Kidney epithelial cell (primary cell): ENCODE measurements at regions not wholly inside any gene's neighbourhood (a gene's known extent, or its start where the extent isn't known, plus 50 kb on each side); places are given as distances from the start of the nearest gene placed in this dataset.

Experiments used
- DNase-seq: peaks from one replicate; pipeline ENCODE4 v3.0.0-alpha.2; 2010; ENCODE audit warnings: low read depth
- H3K27me3 ChIP-seq: 2 replicates; pipeline ENCODE4 v1.6.0; 2011; ENCODE audit warnings: low read length; ENCODE audit not compliant: control insufficient read depth, insufficient read depth
- H3K36me3 ChIP-seq: 2 replicates; pipeline ENCODE4 v1.5.1; 2011; ENCODE audit warnings: low read length; ENCODE audit not compliant: control insufficient read depth, insufficient read depth
- H3K4me3 ChIP-seq: 2 replicates; pipeline ENCODE4 v1.5.1; 2011; ENCODE audit warnings: low read depth, mild to moderate bottlenecking, control low read depth, low read length
- CTCF ChIP-seq: IDR thresholded peaks from 2 replicates; pipeline ENCODE4 v1.5.1; 2011; ENCODE audit warnings: mild to moderate bottlenecking, moderate library complexity, low read length, control low read depth, inconsistent platforms; ENCODE audit not compliant: insufficient read depth, poor library complexity, severe bottlenecking

GRCh38 chr11:121894581-121894980, 221.4 kb downstream of the BLID start:
- no peak overlapping the region for H3K4me3 ChIP-seq
- DNase-seq, result no peak
- H3K27me3 ChIP-seq, result no peaks in the 10 kb centered on the region
- no peak for TF ChIP-seq CTCF
- no peaks in the 10 kb centered on the region for H3K36me3 ChIP-seq

GRCh38 chr11:121892863-121893262, 223.2 kb downstream of the BLID start:
- no peak for TF ChIP-seq CTCF
- no peak for DNase-seq
- Histone ChIP-seq H3K36me3 (no peaks in the 10 kb centered on the region), H3K27me3 (no peaks in the 10 kb centered on the region), H3K4me3 (no peak overlapping the region)

- no peak for TF ChIP-seq CTCF
- DNase-seq, result no peak
- no peaks in the 10 kb centered on the region for H3K36me3 ChIP-seq
- H3K27me3 ChIP-seq, result no peaks in the 10 kb centered on the region
- H3K4me3 ChIP-seq, result no peak overlapping the region
Observed at GRCh38 chr11:121892131-121892681, 223.8 kb downstream of the BLID start.

GRCh38 chr11:121890946-121891515, 225.0 kb downstream of the BLID start:
- no peaks in the 10 kb centered on the region for H3K36me3 ChIP-seq
- H3K4me3 ChIP-seq, result no peak overlapping the region
- no peaks in the 10 kb centered on the region for H3K27me3 ChIP-seq
- TF ChIP-seq CTCF, result no peak
- no peak for DNase-seq

- no peaks in the 10 kb centered on the region for H3K27me3 ChIP-seq
Observed at GRCh38 chr11:121890377-121890776, 225.6 kb downstream of the BLID start.

More at GRCh38 chr11:121890377-121890776, 225.6 kb downstream of the BLID start:
- TF ChIP-seq CTCF, result no peak
- no peak for DNase-seq
- Histone ChIP-seq H3K36me3 (no peaks in the 10 kb centered on the region), H3K4me3 (no peak overlapping the region)
